Stimulated activated CD8-positive, alpha-beta memory T cell treated with anti-CD3 and anti-CD28 coated beads, Interleukin-4, amount 100 ng/mL, for 48 hours (primary cell): ENCODE measurements at regions not wholly inside any gene's neighbourhood (a gene's known extent, or its start where the extent isn't known, plus 50 kb on each side); places are given as distances from the start of the nearest gene placed in this dataset.

ENCODE experiments used
- DNase-seq: peaks from one replicate; pipeline ENCODE4 v3.0.0-alpha.2; 2020

- DNase-seq: no peak
Measured at GRCh38 chr1:199954699-199955098, 72.8 kb upstream of the NR5A2 start.

GRCh38 chr1:199955235-199955634 is 72.3 kb upstream of the NR5A2 start:
- no peak for DNase-seq

GRCh38 chr1:199956005-199956404 is 71.5 kb upstream of the NR5A2 start:
- no peak for DNase-seq

DNA sequence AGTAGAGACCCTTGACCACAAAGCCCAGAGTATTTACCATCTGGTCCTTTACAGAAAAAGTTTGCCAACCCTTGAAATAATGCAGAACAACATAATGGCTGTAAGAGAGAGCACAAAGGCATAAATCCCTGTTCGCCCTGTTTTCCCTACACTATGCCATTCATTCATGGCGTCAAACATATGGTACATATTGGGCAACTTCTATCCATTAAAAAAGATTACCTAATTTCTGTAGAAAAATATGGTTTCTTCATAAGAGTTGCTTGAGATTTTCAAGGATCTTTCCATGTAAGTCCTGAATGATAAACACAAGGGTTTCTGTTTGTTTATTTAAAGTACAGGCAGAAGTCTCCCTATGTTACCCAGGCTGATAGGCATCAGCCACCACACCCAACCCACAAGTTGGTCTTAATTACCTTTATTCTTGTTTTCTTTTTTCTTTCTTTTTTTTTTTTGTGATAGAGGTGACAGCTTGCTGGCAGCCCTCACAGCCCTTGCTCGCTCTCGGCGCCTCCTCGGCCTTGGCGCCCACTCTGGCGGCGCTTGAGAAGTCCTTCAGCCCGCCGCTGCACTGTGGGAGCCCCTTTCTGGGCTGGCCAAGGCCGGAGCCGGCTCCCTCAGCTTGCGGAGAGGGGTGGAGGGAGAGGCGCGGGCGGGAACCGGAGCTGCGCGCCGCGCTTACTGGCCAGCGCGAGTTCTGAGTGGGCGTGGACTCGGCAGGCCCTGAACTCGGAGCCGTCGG is 68.3 kb upstream of the NR5A2 start:
- no peak for DNase-seq

- DNase-seq: no peak
Measured at GRCh38 chr1:199959775-199960110, 67.8 kb upstream of the NR5A2 start.

- no peak for DNase-seq
Measured at GRCh38 chr1:199970125-199970524, 57.4 kb upstream of the NR5A2 start.

- DNase-seq: no peak
Measured at GRCh38 chr1:199976496-199977144, 50.9 kb upstream of the NR5A2 start.
